Ectodermal cell (in vitro differentiated cells): ENCODE measurements at regions not wholly inside any gene's neighbourhood (a gene's known extent, or its start where the extent isn't known, plus 50 kb on each side); places are given as distances from the start of the nearest gene placed in this dataset.

ENCODE experiments used
- H3K27ac ChIP-seq: 2 replicates; pipeline ENCODE4 v1.7.0; 2013; ENCODE audit warnings: mild to moderate bottlenecking, low read depth, low read length; ENCODE audit not compliant: insufficient read depth, poor library complexity, severe bottlenecking
- H3K27me3 ChIP-seq: 2 replicates; pipeline ENCODE4 v1.7.0; 2013; ENCODE audit warnings: mild to moderate bottlenecking, low read length; ENCODE audit not compliant: insufficient read depth, control insufficient read depth, poor library complexity, severe bottlenecking
- H3K36me3 ChIP-seq: one replicate; pipeline ENCODE4 v1.7.0; 2013; ENCODE audit warnings: low read length; ENCODE audit not compliant: control insufficient read depth, insufficient read depth
- H3K4me1 ChIP-seq: one replicate; pipeline ENCODE4 v1.7.0; 2013; ENCODE audit warnings: low read length; ENCODE audit not compliant: control insufficient read depth, insufficient read depth
- H3K4me3 ChIP-seq: 2 replicates; pipeline ENCODE4 v1.7.0; 2013; ENCODE audit warnings: low read depth, low read length, control low read depth; ENCODE audit not compliant: insufficient read depth
- H3K9me3 ChIP-seq: 2 replicates; pipeline ENCODE4 v1.7.0; 2013; ENCODE audit warnings: mild to moderate bottlenecking, low read length, moderate library complexity; ENCODE audit not compliant: control insufficient read depth
- WGBS, 2 experiments: methylation state at CpG; one replicate each; pipeline ENCODE4 v1.1.7; 2013; ENCODE audit warnings: missing lambda C conversion rate in 2 of 2; 5-methylcytosine and 5-hydroxymethylcytosine counted together

DNA sequence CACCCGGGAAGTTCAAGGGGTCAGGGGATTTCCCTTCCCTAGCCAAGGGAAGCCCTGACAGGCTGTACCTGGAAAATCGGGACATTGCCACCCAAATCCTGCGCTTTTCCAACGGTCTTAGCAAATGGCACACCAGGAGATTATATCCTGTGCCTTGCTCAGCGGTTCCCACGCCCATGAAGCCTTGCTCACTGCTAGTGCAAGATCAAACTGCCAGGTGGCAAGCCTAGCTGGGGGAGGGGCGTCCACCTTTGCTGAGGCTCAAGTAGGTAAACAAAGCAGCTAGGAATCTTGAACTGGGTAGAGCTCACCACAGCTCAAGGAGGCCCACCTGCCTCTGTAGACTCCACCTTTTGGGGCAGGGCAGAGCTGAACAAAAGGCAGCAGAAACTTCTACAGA lies 1794.5 kb downstream of the PCDH9 start:
- Histone ChIP-seq H3K27ac (no peak overlapping the region), H3K4me3 (no peak overlapping the region), H3K9me3 (no peaks in the 10 kb centered on the region), H3K36me3 (no peaks in the 10 kb centered on the region), H3K27me3 (no peaks in the 10 kb centered on the region), H3K4me1 (no peaks in the 10 kb centered on the region)
- WGBS, 2 experiments, result 94% methylated on average over 7 of the region's 7 CpGs

DNA sequence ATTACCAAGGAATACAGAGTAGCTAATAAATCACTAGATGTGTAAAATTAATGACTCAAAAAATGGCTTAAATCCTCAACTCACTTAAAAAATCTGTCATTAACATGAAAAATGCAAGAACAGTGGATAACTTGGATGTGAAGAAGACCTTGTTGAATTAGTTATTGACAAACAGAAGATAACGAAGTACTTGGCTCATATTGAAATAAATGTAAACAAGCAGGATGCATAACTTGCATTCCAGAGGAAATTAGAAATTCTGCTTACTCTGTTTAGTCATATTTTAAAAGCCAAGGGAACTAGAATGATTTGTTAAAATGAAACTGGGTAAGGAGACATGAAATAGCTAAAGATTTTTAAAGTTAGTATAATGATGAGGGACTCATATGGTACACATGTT lies 1812.2 kb downstream of the PCDH9 start:
- H3K27ac ChIP-seq, result no peak overlapping the region
- H3K36me3 ChIP-seq, result no peaks in the 10 kb centered on the region
- H3K4me1 ChIP-seq, result no peaks in the 10 kb centered on the region
- 93 to 100% methylated on average over 1 of the region's 1 CpG for WGBS, 2 experiments
- no peaks in the 10 kb centered on the region for H3K27me3 ChIP-seq
- no peaks in the 10 kb centered on the region for H3K9me3 ChIP-seq
- no peak overlapping the region for H3K4me3 ChIP-seq

- Histone ChIP-seq H3K27ac (no peak overlapping the region), H3K27me3 (no peaks in the 10 kb centered on the region), H3K9me3 (no peaks in the 10 kb centered on the region), H3K4me1 (no peaks in the 10 kb centered on the region), H3K36me3 (no peaks in the 10 kb centered on the region), H3K4me3 (no peak overlapping the region)
- no CpG with 5 or more reads among the region's 1 CpG for WGBS, 2 experiments
These were observed 1813.4 kb downstream of the PCDH9 start for GRCh38 chr13:65416784-65417183.

DNA sequence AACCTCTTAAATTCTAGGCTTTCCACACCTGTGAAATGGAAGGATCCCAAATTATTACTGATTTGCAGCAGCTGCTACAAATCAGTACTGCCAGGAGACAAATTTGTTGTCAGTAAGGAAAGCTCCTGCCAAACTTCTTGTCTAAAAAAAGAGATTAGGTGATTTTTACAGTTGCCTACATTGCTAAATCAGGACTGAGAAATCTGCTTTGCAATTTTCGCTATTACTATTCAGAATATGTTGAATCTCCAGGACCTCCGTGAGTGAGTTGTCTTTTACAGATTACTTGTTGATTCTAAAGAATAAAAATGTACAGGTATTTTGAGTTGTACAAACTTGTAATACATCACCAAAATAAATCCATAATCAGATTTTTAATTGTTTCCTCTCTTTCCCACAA lies 1815.9 kb downstream of the PCDH9 start:
- 96 to 100% methylated on average over 1 to 2 of the region's 2 CpGs for WGBS, 2 experiments
- Histone ChIP-seq H3K4me1 (no peaks in the 10 kb centered on the region), H3K9me3 (no peaks in the 10 kb centered on the region), H3K27me3 (no peaks in the 10 kb centered on the region), H3K36me3 (no peaks in the 10 kb centered on the region), H3K27ac (no peak overlapping the region), H3K4me3 (no peak overlapping the region)

GRCh38 chr13:65411521-65411920 lies 1818.6 kb downstream of the PCDH9 start:
- WGBS, 2 experiments, result 93 to 100% methylated on average over 1 to 2 of the region's 2 CpGs

DNA sequence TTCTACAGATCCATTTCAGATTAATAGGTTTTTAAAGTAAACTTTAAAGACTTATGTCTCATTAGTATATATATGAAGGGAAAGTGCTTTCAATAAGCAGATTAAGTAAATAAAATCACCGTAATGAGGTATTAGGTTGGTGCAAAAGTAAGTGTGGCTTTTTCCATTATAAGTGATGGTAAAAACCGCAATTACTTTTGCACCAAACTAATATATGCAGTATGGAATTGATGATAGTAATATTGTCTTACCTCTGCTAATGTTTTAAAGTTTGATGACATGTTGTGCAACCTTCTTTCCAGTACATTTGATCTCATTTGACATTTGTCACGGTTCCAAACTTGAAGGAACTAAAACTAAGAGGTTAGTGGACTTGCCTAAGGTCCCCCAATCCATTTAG lies 1819.3 kb downstream of the PCDH9 start:
- H3K27ac ChIP-seq, result no peak overlapping the region
- 94 to 100% methylated on average over 2 to 3 of the region's 3 CpGs for WGBS, 2 experiments
- no peak overlapping the region for H3K4me3 ChIP-seq
- H3K4me1 ChIP-seq, result no peaks in the 10 kb centered on the region
- H3K36me3 ChIP-seq, result no peaks in the 10 kb centered on the region
- H3K27me3 ChIP-seq, result no peaks in the 10 kb centered on the region
- H3K9me3 ChIP-seq, result no peaks in the 10 kb centered on the region

More at GRCh38 chr13:65411521-65411920, 1818.6 kb downstream of the PCDH9 start:
- Histone ChIP-seq H3K9me3 (no peaks in the 10 kb centered on the region), H3K4me3 (no peak overlapping the region), H3K36me3 (no peaks in the 10 kb centered on the region), H3K27me3 (no peaks in the 10 kb centered on the region), H3K27ac (no peak overlapping the region), H3K4me1 (no peaks in the 10 kb centered on the region)

GRCh38 chr13:65401315-65401714 lies 1828.8 kb downstream of the PCDH9 start:
- H3K4me1 ChIP-seq, result no peaks in the 10 kb centered on the region
- H3K27ac ChIP-seq, result no peak overlapping the region
- H3K27me3 ChIP-seq, result no peaks in the 10 kb centered on the region
- H3K9me3 ChIP-seq, result no peaks in the 10 kb centered on the region
- no peaks in the 10 kb centered on the region for H3K36me3 ChIP-seq
- no peak overlapping the region for H3K4me3 ChIP-seq

GRCh38 chr13:65400702-65401101 lies 1829.4 kb downstream of the PCDH9 start:
- no peaks in the 10 kb centered on the region for H3K9me3 ChIP-seq
- WGBS, 2 experiments, result 83 to 92% methylated on average over 1 of the region's 2 CpGs
- no peak overlapping the region for H3K27ac ChIP-seq
- no peaks in the 10 kb centered on the region for H3K36me3 ChIP-seq
- H3K27me3 ChIP-seq, result no peaks in the 10 kb centered on the region
- H3K4me3 ChIP-seq, result no peak overlapping the region
- H3K4me1 ChIP-seq, result no peaks in the 10 kb centered on the region

GRCh38 chr13:65387743-65388347 lies 1842.3 kb downstream of the PCDH9 start:
- no peaks in the 10 kb centered on the region for H3K27me3 ChIP-seq

DNA sequence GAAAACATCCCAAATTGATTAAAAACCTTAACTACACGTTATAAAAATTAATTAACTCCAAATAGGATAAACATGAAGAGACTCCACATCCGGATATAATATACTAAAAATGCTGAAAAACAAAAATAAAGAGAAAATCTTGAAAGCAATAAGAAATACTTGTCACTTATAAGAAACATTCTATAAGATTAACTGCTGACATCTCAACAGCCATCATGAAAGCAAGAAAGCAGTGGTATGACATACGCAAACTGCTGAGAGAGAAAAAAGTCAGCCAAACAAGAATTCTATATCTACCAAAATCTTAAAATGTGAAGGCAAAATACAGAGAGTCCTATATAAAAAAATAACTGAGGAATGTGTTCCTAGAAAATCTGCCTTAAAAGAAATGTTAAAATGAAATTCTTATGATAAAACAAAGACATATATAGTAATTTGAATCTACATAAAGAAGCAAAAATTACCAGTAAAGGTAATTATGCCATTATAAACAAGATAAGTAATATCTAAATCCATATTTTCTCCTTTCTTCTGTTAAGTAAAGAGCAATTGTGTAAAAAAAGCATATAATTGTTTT lies 1851.1 kb downstream of the PCDH9 start:
- WGBS, 2 experiments, result 100% methylated on average over 1 of the region's 3 CpGs; no CpG with 5 or more reads in 1 of the 2 experiments
- Histone ChIP-seq H3K27ac (no peak overlapping the region), H3K4me3 (no peak overlapping the region), H3K4me1 (no peaks in the 10 kb centered on the region), H3K36me3 (no peaks in the 10 kb centered on the region), H3K9me3 (no peaks in the 10 kb centered on the region), H3K27me3 (no peaks in the 10 kb centered on the region)

More at GRCh38 chr13:65387743-65388347, 1842.3 kb downstream of the PCDH9 start:
- no peaks in the 10 kb centered on the region for H3K36me3 ChIP-seq
- no peaks in the 10 kb centered on the region for H3K4me1 ChIP-seq
- WGBS, 2 experiments, result 92 to 95% methylated on average over 6 of the region's 6 CpGs
- H3K4me3 ChIP-seq, result no peak overlapping the region
- peaks cover 3% of the 10 kb centered on the region for H3K9me3 ChIP-seq
- H3K27ac ChIP-seq, result no peak overlapping the region
